Mucosa of gallbladder (tissue), 1 donor: ENCODE measurements at regions not wholly inside any gene's neighbourhood (a gene's known extent, or its start where the extent isn't known, plus 50 kb on each side); places are given as distances from the start of the nearest gene placed in this dataset.

ENCODE experiments used
- DNase-seq: peaks from one replicate; pipeline ENCODE4 v3.0.0-alpha.2; 2020; ENCODE audit warnings: low spot score
- donor health status: DM: no; HTN: no; CAD: no.

DNA sequence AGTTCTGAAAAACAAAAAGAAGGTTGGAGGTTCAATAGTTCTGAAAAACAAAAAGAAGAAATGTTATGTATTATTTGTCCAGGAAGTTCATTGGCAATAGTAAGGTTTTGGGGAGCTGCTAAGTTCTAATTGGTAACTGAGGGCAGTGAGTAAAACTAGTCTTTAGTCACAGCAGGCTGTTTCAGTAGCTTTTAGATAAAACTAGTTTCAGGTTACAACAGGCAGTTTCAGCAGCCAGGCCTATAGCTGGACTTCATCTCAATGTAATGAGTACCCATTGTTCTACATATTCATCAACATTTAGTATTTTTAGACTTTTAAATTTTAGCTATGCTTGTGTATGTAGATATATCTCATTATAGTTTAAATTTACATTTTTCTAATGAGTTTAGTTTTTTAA is 639.3 kb downstream of the TOX3 start:
- DNase-seq = no peak

DNA sequence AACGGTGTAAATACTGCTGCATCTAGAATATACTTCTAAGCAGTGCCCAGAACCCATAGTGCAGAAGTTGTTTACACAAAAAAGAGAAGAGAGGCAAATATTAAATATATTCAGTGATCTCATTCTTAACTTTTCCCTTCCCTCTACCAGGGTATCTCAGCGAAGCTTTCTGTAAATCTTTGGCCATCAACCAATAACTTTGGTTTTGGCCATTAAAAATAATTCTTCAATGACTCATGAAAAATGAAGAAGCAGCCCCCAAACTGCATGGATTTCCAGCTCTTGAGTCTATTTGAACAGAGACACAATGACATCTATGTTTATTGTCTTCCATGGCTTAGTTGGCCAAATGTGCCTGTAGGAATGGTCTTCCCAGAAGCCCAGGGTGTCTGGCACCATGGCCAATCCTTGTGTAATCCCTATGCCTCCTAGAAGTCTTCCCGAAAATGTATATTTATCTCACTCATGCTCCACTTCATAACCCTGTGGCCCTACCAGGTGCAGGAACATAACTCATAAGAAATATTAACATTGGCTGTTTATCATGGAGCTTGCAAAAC is 646.6 kb downstream of the TOX3 start:
- no peak for DNase-seq

DNA sequence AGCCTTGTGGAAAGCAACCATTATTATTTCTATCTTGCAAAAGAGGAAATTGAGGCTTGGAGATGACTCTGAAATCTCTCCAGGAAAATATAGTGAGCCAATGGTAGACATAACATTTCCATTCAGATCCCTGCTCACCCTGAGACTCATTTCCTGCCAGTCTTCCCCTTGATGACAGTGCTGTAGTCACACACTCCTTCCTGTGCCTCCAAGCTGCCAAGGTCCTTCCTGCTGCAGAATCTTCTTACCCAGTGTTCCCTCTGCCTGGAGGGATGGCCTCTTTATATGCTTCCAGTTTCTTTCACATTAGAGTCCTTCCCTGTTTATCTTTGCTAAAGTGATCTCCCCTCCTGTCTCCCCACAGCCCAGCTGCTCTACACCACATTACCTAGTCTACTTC is 648.1 kb downstream of the TOX3 start:
- no peak for DNase-seq

DNA sequence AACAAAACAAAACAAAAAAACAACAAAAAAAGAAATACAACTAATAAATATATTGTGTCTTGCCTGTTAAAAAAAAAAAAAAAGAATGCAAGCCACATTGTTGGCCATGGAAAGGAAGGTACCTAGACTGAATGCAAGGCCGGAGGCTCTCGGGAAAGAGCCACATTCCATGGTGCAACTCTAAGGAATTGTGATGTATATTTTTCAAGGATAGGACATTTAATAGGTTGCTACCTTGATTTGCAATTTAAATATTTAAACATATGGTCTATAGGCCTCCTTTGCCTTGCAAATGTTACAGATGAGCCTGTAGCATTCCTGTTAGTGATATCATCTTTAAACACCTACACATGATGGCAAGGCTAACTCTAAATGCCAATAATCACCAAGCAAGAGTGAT is 650.9 kb downstream of the TOX3 start:
- no peak for DNase-seq

DNA sequence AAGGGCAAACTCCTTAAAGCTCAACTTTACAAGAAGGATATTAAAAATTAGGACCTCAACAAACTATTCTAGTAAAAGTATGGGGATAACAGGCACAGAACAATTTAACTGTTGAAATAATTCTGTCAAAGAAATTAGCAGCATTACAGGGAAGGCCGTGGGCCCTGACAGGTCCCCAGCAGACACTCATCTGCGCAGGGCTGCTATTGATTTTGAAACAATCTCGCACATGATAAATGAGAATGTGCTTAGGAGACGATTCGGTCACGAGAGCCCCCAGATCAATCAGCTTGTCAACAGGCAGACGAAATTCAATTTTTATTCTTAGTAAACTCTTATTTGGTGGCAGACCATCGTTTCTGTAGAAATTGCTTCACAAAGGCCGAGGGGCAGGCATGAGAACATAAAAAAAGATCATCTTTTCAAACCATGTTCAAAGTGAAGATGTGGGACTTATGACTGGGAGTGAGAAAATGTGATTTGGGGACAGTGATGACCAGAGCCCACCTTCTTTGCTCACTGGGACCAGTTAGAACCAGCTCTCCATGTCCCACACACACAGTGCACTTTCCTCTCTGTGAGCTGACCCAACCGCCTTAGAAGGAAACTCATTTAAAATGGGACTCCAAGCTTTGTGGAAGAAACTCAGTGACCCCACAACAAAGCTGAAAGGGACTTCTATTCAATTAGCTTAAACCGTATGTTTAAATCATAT is 654.5 kb downstream of the TOX3 start:
- DNase-seq = no peak

DNA sequence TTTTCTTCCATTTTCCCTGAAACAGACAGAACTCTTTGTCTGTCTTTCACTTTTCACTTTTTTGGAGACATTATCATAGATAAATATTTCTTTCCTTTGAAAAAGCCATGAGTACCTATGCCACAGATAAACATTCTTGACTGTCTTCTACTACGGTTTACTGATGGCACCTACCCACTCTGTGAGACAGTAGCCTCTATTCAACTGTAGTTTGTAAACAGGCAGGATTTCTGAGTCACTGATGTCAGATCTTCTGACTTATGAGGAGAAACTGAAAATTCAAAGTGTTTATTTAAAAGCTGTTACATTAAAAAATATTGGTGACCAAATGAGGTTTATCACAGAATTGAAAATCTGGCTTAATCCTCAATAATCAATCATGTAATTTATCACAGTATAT is 658.4 kb downstream of the TOX3 start:
- DNase-seq = no peak

GRCh38 chr16:51888016-51888415 is 658.9 kb downstream of the TOX3 start:
- no peak for DNase-seq

- DNase-seq = no peak
Observed at GRCh38 chr16:51886456-51886855, 660.5 kb downstream of the TOX3 start.

- DNase-seq = no peak
Observed at GRCh38 chr16:51884773-51885172, 662.2 kb downstream of the TOX3 start.

GRCh38 chr16:51881731-51882130 is 665.2 kb downstream of the TOX3 start:
- no peak for DNase-seq

DNA sequence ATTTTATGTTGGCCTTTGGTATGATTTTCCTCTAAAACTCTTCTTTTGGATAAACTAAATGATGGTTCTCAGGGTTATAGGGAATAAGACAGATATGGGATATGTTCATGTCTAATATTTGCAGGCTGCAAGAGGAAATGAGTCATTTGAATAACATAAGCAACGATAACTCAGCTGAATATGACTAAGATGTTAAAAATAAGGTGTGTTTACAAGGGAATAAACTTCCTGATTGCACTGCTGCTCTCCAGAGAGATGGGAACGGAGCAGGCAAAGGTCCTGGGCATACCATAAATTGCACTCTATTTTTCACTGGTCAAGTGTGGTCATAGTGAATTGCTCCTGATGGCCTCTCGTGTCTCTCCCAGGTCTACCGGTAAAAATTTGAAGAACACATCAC is 666.2 kb downstream of the TOX3 start:
- no peak for DNase-seq

GRCh38 chr16:51877686-51878085 is 669.3 kb downstream of the TOX3 start:
- no peak for DNase-seq

DNA sequence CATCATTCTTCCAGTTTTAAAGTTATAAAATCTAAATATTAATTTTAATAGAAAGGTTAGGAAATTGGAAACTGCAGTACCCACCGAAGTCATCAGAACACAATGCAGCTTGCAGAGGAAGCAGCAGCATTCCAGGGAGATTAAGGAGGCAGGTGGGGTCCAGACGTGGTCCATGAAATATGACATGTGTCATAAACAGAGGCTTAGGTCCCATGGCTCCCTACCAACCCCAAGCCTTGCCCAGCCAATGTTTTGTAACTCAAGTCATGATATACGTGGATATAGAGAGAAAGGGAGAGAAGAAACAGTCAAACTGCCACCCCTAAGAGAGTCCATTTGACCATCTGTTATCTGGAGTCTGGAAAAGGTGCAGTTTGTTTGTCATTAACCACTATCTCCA is 670.0 kb downstream of the TOX3 start:
- no peak for DNase-seq

- no peak for DNase-seq
Observed at GRCh38 chr16:51876601-51876875, 670.4 kb downstream of the TOX3 start.

DNA sequence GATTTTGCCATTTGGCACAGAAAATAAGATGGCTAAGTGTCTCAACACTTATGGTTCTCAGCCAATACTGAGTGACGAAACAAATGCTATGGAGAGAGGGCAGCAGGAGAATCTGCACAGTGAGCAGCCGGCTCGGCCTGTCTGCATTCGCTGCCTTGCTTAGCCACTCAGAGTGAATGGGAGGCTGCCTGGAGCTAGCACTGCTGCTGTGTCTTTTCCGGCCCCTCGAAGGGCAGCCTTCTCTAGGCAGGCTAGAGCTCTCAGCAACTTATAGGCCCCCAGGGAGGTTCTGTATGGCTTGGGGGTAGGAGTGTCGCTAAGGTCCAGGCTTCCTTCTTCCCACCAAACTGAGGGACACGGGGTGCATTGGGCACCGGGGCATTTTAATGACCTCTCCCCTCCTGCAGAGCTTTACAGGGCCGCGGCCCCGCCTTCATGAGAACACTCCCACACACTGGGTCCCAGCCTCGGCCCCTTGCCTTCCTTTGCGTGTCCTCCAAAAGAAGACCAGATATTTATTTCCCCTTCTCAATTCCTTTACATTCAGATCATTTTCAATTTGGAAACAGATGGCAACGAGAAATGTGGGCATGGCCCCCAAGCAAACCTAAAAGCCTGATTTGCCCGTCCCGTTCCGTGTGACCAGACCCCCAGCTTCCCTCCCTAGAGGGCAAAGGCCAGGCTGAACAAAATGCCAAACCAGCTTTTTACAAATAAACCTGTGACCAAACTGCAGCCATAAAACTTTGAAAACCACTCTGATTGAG is 670.9 kb downstream of the TOX3 start:
- no peak for DNase-seq

GRCh38 chr16:51872524-51872923 is 674.4 kb downstream of the TOX3 start:
- no peak for DNase-seq

DNA sequence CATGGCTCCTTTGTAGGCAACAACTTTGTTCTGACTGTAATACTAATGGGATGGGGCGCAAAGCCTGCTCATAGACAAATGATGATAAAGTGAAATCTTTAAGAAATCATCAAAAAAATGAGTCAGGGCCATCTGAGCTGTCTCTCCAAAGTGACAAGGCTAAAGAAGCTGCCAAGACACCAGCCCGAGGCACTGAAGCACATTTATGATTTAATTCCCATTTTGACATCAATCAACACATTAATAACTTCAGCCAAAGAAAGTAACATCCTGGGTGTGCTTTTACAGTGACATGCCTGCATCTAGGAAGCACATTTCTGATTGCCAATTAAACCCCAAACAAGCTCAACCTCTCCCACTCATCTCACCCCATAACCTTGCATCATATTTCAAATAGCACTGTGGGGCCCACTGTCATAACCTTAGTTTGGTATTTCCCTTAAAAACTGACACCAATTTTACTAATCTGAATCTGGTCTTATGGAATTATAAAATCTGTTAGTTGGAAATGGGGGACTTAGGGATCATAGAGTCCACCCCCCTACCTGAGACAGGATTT is 676.6 kb downstream of the TOX3 start:
- DNase-seq = no peak

GRCh38 chr16:51869176-51869575 is 677.8 kb downstream of the TOX3 start:
- DNase-seq = no peak

DNA sequence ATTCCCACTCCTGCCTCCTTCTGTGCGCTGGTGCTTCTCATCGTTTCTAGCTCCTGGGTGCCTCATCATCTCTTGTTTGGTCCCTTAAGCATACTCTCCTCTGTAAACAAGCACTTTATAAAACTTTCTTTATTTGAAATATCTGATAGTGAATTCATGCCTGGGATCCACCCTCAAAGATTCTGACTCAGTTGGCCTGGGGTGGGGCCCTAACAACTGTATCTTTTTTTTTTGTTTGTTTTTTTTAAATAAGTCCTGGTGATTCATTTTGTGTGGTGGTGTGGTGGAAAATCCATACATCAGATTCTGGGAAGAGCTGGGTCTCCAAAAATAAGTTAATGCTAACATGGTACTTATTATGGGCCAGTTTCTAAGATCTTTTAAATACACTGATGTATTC is 678.3 kb downstream of the TOX3 start:
- no peak for DNase-seq

DNA sequence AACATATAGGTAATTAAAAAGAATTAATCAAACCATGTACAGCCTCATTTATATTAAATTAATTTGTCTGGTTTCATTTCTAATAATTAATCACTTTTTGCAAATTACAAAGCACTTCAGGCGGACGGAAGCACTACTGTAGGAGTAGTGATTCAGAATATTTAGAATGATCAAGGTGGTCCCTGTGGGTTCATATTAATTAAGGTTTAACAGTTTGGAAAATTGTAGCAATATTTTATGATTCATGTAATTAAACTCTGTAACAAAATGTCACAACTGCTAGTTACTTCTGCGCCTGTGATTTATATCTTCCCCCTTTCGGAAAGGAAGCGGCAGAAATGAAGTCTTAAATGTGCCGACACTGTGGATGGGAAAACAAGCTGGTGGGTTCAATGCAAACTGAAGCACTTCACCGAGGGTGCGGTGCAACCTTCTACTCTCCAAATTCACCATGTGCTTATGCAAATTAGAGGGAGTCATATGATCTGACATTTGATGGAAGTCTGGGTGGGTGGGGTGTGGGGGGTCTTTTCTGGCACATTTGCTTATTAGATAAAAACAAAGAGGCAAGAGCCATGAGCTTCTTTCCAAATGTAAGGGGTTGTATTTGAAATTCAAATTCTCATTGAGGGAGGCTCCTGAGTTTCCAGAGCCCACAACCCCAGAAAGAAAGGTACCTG is 679.4 kb downstream of the TOX3 start:
- no peak for DNase-seq

DNA sequence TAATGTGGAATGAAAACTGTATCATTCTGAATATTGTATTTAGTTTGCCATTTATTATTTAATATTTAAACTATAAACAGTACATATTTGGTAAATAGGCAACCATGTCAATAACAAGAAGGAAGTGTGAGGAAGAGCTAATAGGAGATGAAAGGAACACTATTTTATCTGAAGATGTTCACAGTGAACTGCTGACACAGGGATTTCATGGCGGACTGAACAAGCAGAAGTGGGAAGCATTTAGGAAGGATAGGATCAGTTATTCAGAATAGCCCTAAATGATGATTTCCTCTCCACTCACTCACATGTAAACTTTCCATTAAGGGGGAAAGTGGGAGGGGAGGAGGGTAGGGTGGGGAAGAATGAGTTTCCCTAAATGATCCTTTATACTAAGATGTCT is 682.4 kb downstream of the TOX3 start:
- no peak for DNase-seq

DNA sequence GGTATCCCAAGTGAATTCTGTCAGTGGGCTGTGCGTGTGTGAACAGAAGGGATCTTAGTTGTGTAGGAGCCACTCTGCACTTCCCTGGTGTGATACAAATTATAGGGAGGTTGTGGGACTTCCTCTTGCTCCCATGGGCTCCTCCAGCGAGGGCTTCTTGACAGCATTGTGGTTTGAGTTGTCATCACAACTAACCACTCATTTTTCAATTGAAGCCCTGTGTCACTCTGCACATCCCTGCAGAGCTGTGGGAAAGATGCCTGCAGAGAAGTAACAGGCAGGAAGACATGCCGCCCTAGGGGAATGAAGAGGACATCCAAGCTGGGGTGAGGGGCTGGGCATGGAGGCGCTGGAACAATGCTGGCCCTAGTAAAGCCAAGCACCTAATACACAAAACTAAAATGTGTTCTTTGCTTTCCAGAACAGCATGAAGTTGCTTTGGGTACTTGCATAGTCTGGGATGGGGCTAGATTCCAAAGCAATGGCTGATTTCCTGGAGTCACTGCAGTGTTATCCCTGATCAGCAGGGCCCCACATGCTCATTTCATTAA is 692.5 kb downstream of the TOX3 start:
- DNase-seq = no peak
